Spleen (tissue), 7 donors: ENCODE measurements at regions not wholly inside any gene's neighbourhood (a gene's known extent, or its start where the extent isn't known, plus 50 kb on each side); places are given as distances from the start of the nearest gene placed in this dataset.

Experiments
- CTCF ChIP-seq, 11 experiments: fragments of 200-600 bp in 7 of 11; fragments of 450-650 bp in 4 of 11; sonication (generic) in 4 of 11; IDR thresholded peaks in 8 of 11; conservative IDR thresholded peaks in 3 of 11; 1 replicate in 7 of 11; 2 replicates in 4 of 11; pipeline versions ENCODE4 v1.4.0 to v1.8.0; 2016 to 2021; ENCODE audit warnings: antibody characterized with exemption in 11 of 11, inconsistent platforms in 4 of 11, mild to moderate bottlenecking in 1 of 11
- POLR2A ChIP-seq, 3 donors: fragments of 450-650 bp; IDR thresholded peaks; one replicate each; pipeline ENCODE4 v1.5.1; 2017; ENCODE audit warnings: antibody characterized with exemption in 3 of 3, mild to moderate bottlenecking in 1 of 3
- donor health status: DM: no; HTN: no; CAD: no; lungs with moderate emphysema.
- donor health status: DM: no; HTN: no; CAD: no.
- donor health status: DM: no; HTN: no; CAD: no.

GRCh38 chr20:11745145-11745544 lies 172.5 kb upstream of the BTBD3 start:
- TF ChIP-seq POLR2A (IDR thresholded peaks at IDR 0.05) (no peak), CTCF (IDR thresholded peaks at IDR 0.05 in 8 of 11, conservative IDR thresholded peaks at IDR 0.05 in 3 of 11) (no peak)
